GM19239 (cell line): ENCODE measurements at regions not wholly inside any gene's neighbourhood (a gene's known extent, or its start where the extent isn't known, plus 50 kb on each side); places are given as distances from the start of the nearest gene placed in this dataset.

Experiments used
- DNase-seq: peaks from one replicate; pipeline ENCODE4 v3.0.0; 2011; ENCODE audit warnings: low spot score; ENCODE audit not compliant: insufficient read length
- FAIRE-seq: peaks from 2 replicates; lab custom pipeline; 2011; peaks lifted over from hg19 to GRCh38; lab: Jason Lieb, UNC

GRCh38 chr2:100756704-100757103 lies 63.2 kb upstream of the NPAS2 start:
- DNase-seq = no peak
- no peak for FAIRE-seq

- no peak for FAIRE-seq
- DNase-seq = no peak
These were observed 62.1 kb upstream of the NPAS2 start for GRCh38 chr2:100757621-100758394.

- DNase-seq = no peak
- FAIRE-seq = no peak
These were observed 60.0 kb upstream of the NPAS2 start for GRCh38 chr2:100759901-100760300.

- FAIRE-seq (no peak), DNase-seq (no peak)
These were observed 58.6 kb upstream of the NPAS2 start for GRCh38 chr2:100761365-100761764.

- no peak for FAIRE-seq
These were observed 55.5 kb upstream of the NPAS2 start for GRCh38 chr2:100764430-100764829.

GRCh38 chr2:100765481-100765880 lies 54.5 kb upstream of the NPAS2 start:
- no peak for FAIRE-seq
- no peak for DNase-seq

More at GRCh38 chr2:100764430-100764829, 55.5 kb upstream of the NPAS2 start:
- no peak for DNase-seq

- no peak for DNase-seq
These were observed 53.7 kb upstream of the NPAS2 start for GRCh38 chr2:100766256-100766655.

GRCh38 chr2:100766806-100767205 lies 53.1 kb upstream of the NPAS2 start:
- DNase-seq (no peak), FAIRE-seq (no peak)

More at GRCh38 chr2:100766256-100766655, 53.7 kb upstream of the NPAS2 start:
- FAIRE-seq = no peak

- FAIRE-seq = no peak
- no peak for DNase-seq
These were observed 52.7 kb upstream of the NPAS2 start for GRCh38 chr2:100767224-100767653.

- FAIRE-seq = no peak
- DNase-seq = no peak
These were observed 51.8 kb upstream of the NPAS2 start for GRCh38 chr2:100767810-100768806.
